HG03108 (cell line): ENCODE measurements at regions not wholly inside any gene's neighbourhood (a gene's known extent, or its start where the extent isn't known, plus 50 kb on each side); places are given as distances from the start of the nearest gene placed in this dataset.
"Not testable (repeated sequence)": the region's sequence is repeated elsewhere in the genome, so short reads cannot be mapped to it uniquely, and the experiment has no call there.

Source experiments
- ATAC-seq: cut with Tn5 transposase; IDR thresholded peaks from one replicate; pipeline ENCODE4 v1.9.1; 2021; ENCODE audit warnings: moderate library complexity; ENCODE audit not compliant: unreplicated experiment

DNA sequence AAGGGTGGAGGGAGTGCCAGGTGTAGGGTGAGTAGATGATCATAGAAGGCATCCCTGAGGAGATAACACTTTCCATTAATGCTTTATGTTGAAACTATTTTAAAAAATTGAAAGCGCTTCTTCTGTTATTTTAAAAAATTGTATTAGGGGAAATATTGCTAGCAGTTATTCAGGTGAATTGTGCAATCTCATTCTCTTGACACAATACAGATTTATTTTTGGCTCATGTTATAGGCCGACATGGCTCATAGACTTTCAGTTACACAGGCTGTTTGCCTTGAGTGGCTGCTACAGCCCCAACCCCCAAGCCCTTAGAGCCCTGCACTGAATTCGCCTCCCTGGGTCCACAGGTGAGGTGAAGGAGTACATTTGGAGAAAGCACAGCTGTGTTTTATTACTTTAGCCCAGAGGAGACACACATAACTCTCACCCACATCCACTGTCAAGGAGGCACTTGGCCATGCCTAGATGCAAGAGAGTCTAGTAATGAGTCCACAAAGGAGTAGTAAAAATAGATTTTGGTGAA is 228.2 kb downstream of the RFPL4B start:
- no peak for ATAC-seq

DNA sequence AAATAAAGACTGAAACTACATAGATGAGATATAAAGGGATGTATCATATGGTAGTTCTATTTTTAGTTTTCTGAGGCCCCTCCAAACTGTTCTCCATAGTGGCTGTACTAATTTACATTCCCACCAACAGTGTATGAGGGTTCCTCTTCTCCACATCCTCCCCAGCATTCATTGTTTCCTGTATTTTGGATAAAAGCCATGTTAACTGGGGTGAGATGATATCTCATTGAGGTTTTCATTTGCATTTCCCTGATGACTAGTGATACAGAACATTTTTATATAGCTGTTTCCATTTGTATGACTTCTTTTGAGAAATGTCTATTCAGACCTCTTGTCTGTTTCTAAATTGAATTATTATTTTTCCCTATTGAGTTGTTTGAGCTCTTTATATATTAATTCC is 229.3 kb downstream of the RFPL4B start:
- no peak for ATAC-seq

DNA sequence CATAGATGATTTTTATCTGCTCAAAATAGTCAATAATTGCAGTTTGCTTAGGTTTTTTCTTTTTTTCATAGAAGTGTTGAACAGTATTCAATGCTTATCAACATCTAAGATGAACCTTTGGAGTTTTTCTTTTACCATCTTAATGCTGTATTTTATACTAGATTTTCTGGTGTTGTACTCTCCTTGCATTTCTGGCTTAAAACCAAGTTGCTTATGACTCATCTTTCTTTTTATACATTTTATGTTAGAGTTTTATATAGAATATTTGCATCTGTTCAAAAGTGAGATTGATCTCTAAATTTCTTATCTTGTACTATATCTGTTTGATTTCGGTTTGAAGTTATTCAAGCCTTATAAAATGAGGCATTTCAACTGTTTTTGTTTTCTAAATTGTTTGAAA is 232.5 kb downstream of the RFPL4B start:
- no peak for ATAC-seq

DNA sequence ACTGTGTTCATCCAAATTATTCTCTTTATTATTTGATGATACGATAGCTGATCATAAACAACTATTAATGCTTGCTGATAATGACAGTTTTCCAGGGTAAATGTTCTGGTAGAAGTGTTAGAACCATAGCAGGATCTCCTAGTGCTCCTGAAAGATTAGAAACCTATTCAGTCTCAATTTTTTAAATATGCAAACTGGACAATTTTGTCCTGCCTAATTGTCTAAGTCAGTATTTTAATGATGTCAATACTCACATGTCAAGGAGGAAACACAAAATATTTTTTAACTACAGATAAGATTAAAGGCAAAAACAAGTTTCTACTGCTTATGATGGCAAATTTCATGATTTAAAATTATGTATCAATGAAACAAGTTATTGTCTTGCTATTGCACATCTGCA is 233.9 kb downstream of the RFPL4B start:
- ATAC-seq, result no peak

DNA sequence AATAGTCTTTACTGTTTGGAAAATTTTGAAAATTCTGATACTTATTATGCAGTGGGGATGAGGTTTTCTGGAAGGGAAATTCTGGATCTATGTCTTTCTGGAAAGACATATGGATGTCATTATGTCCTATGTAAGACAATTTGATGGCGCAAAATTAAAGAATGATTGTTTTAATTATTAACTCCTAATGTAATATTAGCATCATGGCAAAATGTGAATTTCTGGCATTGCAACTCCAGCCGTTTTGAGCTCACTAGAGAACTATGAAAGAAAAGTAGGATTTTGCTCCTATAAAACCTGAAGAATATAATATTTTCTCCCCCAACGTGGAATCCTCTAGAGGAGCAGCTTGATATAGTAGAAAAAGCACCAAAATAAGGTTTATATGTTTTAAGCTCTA is 243.2 kb downstream of the RFPL4B start:
- no peak for ATAC-seq

DNA sequence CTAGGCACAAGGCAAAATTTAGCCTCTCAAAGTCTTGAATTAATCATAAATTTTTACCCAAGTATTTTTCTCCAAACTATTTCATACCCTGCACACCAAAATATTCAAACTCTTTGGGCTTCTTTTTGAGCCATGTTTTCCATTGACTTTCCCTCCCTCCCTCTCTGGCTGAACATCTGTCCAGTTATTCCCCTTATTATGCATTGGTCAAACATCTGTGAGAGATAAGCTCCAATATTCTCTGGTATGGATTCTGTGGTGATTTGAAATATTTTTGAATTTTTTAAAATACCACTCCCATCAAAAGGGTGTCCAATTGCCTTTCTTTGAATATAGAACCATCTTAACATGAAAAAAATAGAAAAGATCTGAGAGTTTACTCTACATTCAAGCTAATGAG is 244.2 kb downstream of the RFPL4B start:
- no peak for ATAC-seq

DNA sequence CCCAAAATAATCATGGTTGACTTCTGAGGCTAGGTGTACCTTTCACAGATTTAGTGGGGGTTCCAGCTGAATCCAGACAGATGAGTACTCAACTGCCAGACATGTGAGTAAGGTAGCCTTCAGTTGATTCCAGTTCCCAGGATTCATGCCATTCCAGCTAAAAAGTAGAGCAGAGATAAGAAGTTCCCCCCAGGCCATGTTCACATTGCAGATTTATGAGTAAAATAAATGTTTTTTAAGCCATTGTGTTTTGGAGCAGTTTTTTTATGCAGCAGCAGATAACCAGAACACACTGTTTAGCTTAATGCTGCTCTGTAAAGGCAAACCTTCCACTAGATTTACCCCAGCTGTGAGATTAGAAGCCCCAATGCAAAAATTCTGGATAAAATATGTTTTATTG is 245.0 kb downstream of the RFPL4B start:
- no peak for ATAC-seq

DNA sequence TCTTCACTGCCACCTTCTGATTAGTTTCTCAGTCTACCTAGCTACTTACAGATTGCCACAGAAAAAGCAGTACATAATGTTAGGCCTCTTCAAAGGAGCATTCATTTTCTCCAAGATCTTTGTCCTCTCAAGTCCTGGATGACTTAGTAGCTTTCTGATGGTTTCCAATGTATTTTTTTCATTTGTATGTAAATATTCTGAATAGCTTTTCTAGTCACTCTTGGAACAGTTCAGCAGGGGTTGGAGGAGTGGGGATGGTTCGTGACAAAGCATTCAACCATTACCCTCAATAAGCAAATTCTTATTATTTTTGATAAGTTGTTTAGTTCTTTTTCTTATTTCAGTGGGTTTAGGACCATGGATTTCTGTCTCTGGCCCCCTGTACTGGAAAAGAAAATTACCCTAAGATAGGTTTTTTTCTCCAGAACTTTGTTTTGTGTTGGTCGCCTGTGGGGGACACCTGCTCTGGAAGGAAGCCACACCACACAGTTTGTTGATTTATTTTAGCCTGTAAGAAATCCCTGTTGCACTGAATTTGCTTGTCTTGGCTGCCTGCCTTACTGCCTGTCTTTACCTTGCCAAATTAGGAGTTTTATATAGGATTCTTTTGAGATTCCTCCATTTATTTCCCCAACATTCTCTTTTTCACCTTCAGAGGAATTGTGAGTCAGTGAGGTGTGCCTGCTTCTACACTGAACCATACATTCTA is 247.9 kb downstream of the RFPL4B start:
- no peak for ATAC-seq

DNA sequence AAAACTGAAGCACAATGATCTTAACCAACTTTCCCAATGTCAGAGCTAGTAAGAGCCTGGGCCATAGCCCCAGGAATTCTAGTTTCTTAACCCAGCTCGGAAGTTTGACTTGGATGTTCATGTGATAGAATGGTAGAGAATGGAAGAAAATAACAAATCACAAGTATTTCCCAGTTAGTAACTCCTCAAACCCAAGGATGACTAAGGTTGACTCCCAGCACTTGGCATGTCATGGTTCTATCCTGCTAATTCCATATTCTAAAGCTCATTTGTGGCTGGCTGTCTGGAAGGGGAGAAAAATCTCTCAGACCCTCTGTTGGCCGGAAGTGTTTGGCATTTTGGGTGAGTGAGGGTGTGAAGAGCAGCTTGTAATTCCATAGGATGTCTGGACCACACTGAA is 248.7 kb downstream of the RFPL4B start:
- no peak for ATAC-seq

DNA sequence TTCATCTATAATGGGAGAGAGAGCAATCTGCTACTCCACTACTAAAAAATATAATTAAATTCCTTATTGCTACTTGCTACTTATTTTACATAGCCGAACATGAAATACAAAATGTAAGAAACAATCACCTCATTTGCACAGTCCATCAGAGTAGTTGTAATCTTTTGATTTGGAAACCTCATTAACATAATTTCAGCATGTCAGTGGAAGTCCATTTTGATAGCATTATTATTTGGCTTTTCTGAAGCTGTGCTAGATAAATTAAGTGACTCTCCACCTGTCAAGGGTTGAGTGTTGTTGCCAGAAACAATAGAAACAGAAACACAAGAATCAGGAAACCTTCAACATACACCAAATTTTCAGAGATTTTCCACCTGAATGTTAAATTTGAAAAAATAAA is 250.0 kb downstream of the RFPL4B start:
- no peak for ATAC-seq

DNA sequence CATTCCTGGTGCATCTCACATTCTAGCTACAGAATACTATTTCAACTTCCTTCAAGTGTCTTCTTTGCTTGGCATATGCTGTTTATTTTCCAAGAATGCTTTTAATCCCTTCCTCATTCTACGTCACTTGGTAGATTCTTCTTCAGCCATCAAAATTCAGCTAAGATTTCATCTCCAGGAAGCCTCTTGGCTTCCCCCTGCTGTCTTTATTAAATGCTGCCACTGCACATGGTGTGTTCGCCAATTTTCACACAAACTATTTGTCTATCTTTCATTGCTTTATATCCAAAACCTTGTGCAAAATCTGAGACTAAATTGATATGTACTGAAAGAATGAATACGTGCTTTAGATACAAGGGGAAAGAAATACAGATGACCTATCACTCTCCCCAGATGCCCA is 253.0 kb downstream of the RFPL4B start:
- no peak for ATAC-seq

DNA sequence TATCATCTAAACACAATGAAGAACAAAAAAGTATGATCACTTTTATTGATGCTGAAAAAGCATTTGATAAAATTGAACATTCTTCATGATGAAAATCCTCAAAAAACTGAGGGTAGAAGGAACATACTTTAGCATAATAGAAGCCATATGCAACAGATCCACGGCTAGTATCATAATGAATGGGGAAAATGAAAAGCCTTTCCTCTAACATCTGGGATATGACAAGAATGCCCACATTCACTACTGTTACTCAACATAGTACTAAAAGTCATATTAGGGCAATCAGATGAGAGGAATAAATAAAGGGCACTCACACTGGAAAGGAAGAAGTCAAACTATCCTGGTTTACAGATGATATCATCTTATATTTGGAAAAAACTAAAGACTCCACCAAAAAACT is 256.6 kb downstream of the RFPL4B start:
- no peak for ATAC-seq

DNA sequence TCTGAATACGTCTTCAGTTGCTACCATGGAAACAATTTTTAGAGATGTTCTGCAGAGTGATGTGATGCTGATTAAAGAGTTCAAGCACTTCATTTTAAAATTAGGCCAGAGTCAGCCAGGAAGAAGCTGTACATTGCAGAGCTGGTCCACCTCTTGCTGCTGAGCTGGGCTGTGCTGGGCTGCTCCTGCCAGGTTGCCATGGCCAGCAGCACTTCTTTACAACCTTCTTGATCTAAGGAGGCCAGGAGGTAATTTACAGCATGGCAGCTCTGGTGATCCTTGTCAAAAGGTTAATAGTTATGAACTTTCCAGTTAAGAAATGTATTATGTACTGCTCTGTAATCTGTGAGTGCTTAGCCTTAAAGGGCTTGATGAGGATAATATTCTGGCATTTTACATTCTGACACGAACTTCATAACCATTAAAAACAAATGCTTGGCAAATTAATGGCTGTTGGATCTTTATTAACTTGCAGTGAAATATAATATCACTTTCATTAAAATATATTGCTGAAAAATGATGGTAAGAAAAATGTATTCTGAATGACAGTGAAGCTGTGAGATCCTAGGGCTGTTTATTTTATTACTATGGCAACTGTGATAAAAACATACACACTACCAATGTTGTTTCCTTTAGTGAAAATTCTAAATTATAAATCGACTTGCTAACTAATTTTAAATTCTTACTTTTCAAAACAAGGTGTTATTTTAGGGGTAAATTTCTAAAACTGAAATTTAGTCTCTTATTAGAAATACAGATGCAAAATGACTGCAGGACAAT is 259.7 kb downstream of the RFPL4B start:
- ATAC-seq, result no peak

DNA sequence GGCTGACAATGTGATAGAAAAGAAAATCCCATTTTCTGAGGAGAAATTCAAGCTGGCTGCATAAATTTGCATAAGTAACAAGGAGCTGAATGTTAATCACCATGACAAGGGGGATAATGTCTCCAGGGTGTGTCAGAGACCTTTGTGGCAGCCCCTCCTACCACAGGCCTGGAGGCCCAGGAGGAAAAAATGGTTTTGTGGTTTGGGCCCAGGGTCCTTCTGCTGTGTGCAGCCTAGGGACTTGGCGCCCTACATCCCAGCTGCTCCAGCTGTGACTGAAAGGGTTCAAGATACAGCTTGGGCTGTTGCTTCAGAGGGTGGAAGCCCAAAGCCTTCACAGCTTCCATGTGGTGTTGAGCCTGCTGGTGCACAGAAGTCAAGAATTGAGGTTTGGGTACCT is 261.8 kb downstream of the RFPL4B start:
- ATAC-seq, result not testable (repeated sequence)

DNA sequence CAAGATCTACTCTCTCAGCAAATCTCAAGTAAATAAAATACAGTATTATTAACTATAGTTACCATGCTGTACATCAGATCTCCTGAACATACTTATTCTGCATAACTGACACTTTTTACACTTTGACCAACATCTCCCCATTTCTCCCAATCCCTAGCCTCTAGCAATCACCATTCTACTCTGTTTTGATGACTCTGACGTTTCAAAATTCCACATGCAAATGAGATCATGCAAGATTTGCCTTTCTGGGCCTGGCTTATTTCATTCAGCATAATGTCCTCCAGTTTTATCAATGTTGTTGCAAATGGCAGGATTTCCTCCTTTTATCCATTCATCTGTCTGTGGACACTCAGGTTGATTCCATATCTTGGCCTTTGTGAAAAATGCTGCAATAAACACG is 266.3 kb downstream of the RFPL4B start:
- no peak for ATAC-seq

DNA sequence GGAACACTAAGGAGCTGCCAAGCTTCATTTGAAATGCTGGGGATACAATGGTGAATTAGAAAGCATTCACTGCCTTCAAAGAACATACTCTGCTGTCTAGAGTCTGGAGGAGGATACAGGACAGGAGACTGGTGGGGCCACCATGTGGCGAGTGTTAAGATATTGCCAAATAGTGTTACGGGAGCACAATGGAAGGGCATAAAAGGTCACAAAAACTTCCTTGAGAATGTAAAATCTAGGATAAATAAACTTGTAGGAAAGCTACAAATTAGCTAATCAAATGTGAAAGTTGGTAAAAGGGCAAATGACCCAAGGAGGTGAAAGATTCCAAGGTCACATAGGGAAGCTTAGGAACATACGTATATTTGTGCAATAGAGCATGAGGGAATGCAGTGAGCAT is 271.7 kb downstream of the RFPL4B start:
- ATAC-seq, result no peak

DNA sequence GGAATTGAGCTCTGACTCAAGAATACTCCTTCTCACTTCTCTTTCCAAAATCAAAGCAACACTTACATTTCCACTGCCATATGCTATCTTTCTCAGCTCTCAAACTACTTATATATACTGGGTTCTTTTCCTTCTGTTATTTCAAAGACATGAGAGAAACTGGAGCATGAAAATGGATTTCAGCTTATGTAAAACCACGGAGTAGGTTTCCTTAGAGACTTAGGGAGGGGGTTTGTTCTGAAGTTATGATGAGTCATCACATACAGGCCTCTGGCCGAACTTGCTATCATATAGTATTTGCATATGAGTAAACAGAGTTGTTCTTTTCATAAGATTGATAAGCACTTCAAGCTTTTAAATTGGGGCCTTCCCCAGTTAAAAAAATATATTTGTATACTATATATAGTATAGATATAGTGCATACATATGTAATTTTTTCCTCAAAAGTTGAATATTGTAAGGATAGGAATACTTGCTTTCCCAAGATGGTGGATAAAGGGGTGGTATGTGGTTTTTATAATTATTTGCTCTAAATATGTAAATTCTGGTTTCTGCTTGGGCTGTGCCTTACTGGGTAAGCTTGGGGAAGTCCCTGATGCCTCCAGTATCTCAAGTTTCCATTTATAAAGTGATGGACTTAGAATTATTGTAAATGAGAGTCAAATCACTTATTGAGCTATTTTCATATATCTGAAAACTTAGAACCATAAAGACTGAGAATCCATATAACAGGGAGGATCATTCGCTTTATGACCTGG is 273.9 kb downstream of the RFPL4B start:
- ATAC-seq, result no peak

DNA sequence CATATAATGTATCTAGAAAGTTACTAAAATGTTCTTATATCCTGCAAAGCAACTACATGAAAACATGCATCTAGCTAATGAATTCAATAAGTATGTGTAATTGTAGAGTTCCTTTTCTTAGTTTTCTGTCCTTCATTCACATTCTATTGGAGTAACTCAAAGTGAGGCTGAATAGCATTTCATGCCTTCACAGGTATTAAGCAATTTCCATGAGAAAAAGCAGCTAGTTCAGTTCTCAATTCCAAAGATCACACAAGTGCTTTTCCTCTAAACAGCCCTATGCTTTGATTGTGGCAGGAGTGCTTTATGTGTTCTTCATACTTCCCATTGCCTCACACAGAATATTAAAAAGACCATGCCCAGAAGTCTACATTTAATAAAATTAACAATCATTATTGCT is 274.9 kb downstream of the RFPL4B start:
- ATAC-seq, result no peak

DNA sequence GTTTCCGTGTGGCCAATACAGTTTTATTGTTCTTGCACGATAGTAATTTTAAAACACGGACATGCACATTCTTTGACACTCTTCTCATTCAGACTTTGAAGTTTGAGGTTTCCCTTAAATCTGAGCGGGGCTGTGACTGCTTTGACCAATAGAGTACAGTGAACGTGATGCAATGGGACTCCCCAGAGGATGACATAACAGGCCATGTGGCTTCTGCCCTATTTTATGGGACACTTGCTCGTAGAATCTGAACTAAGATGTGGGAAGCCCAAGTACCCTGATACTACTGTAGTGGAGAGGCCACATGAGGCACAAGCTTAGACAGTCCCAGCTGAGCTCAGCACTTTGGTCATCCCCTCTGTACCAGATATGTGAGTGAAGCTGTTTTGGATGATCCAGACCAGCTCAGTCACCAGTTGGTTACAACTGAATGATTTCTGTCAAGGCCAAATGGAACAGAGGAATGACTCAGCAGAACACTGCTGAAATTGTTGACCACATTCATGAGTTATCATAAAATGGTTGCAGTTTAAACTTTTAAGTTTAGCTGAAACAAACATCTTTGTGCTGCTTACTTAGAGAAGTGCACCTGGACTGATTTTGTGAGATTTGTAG is 279.4 kb downstream of the RFPL4B start:
- ATAC-seq, result no peak

DNA sequence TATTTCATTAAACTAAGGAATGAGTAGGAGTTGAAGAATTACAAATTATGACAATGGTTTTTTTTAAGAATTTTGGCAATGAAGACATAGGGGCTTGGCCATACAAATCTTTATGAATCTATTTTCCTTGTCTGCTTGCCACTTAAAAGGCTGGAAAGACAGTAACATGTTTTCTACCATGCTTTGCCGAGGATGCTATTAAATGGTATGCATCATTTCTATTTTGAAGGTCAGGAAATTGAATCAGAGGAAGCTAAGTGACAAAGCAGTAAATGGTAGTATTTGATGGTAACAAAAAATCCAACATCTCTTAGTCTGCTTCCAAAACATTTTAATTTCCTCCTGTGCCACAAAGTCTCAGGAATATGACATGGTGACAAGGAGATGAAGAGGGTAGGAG is 287.2 kb downstream of the RFPL4B start:
- ATAC-seq, result no peak

DNA sequence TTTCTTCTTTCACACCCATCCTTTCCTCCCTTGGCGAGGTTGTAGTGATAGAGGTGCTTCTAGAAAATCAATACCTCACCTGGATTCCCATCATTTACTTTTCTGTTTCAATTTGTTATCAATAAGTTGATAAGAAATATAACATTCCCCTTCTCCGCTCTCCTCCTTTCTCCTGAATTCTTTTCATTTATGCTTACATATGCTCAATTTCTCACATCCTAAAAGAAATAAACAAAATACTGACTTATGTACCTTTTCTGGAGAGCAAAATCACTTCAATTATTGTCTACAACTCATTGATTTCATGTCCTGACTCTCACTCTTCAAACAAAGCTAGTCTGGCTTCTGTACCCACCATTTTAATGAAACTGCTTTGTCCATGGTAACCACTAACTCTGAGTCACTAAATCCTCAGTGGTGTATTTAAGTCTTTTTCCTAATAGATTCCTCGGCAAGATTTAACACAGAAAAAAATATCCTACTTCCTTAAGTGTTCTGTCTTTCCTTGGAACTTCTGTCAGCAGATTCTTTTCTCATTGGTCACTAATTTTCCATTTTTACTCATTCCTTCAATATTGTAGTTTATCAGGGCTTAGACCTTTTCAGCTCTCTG is 289.6 kb downstream of the RFPL4B start:
- ATAC-seq, result no peak
